ENCODE measurements at regions not wholly inside any gene's neighbourhood (a gene's known extent, or its start where the extent isn't known, plus 50 kb on each side); places are given as distances from the start of the nearest gene placed in this dataset.

- no peaks in the 10 kb centered on the region for H3K9me3 ChIP-seq
Observed at GRCh38 chr1:227374846-227375245, 56.6 kb upstream of the CDC42BPA start.

GRCh38 chr1:227372726-227373130 lies 54.4 kb upstream of the CDC42BPA start:
- Histone ChIP-seq H3K4me1 (peaks cover 0 to 39% (median 12%) of the 10 kb centered on the region in 4 donors), H3K27ac (no peak overlapping the region), H3K4me3 (no peak overlapping the region), H3K9me3 (no peaks in the 10 kb centered on the region), H3K36me3 (no peaks in the 10 kb centered on the region), H3K27me3 (no peaks in the 10 kb centered on the region)
- DNase-seq = peak in 1 of 2 donors; percentile 57
- no peak for TF ChIP-seq POLR2A (IDR thresholded peaks at IDR 0.05)
- peak in 1 of 3 donors; percentile 7 for TF ChIP-seq POLR2AphosphoS5 (IDR thresholded peaks at IDR 0.05)
- intact Hi-C loops (cut with DNase I; ENCODE audit: low total_unique reads) = no loop called here
- WGBS, 5 donors = 65 to 82% (median 77%) methylated on average over 1 of the region's 1 CpG

More at GRCh38 chr1:227374846-227375245, 56.6 kb upstream of the CDC42BPA start:
- Histone ChIP-seq H3K36me3 (no peaks in the 10 kb centered on the region), H3K4me3 (no peak overlapping the region), H3K4me1 (peaks cover 0 to 27% (median 12%) of the 10 kb centered on the region in 4 donors), H3K27me3 (no peaks in the 10 kb centered on the region), H3K27ac (no peak overlapping the region)
- WGBS, 5 donors = 70 to 81% (median 78%) methylated on average over 1 of the region's 1 CpG
- intact Hi-C loops (cut with DNase I; ENCODE audit: low total_unique reads) = no loop called here
- no peak for DNase-seq
- TF ChIP-seq CTCF (IDR thresholded peaks at IDR 0.05) (no peak), POLR2A (IDR thresholded peaks at IDR 0.05) (no peak), EP300 (IDR thresholded peaks at IDR 0.05) (no peak), POLR2AphosphoS5 (IDR thresholded peaks at IDR 0.05) (no peak)

GRCh38 chr1:227370533-227371254 lies 52.4 kb upstream of the CDC42BPA start:
- WGBS, 5 donors = 47 to 72% (median 58%) methylated on average over 8 to 10 of the region's 10 CpGs
- TF ChIP-seq EP300 (IDR thresholded peaks at IDR 0.05) (no peak), POLR2A (IDR thresholded peaks at IDR 0.05) (no peak), CTCF (IDR thresholded peaks at IDR 0.05) (no peak), POLR2AphosphoS5 (IDR thresholded peaks at IDR 0.05) (no peak)
- Histone ChIP-seq H3K4me3 (no peak overlapping the region), H3K4me1 (peaks cover 0 to 39% (median 12%) of the 10 kb centered on the region in 4 donors), H3K27ac (peak overlapping the region in 3 of 5 donors; percentile 25 to 54 (median 47)), H3K27me3 (no peaks in the 10 kb centered on the region), H3K36me3 (no peaks in the 10 kb centered on the region), H3K9me3 (no peaks in the 10 kb centered on the region)
- no peak for DNase-seq
- intact Hi-C loops (cut with DNase I; ENCODE audit: low total_unique reads) = no loop called here

GRCh38 chr1:227369102-227369760 lies 50.9 kb upstream of the CDC42BPA start:
- Histone ChIP-seq H3K9me3 (no peaks in the 10 kb centered on the region), H3K4me3 (no peak overlapping the region), H3K27ac (peak overlapping the region in 1 of 5 donors; percentile 16), H3K36me3 (no peaks in the 10 kb centered on the region), H3K27me3 (no peaks in the 10 kb centered on the region), H3K4me1 (peaks cover 0 to 39% (median 12%) of the 10 kb centered on the region in 4 donors)
- TF ChIP-seq POLR2AphosphoS5 (IDR thresholded peaks at IDR 0.05) = no peak
- TF ChIP-seq POLR2A (IDR thresholded peaks at IDR 0.05) = no peak
- TF ChIP-seq CTCF (IDR thresholded peaks at IDR 0.05) = no peak
- TF ChIP-seq EP300 (IDR thresholded peaks at IDR 0.05) = no peak
- peak in 1 of 2 donors; percentile 36 for DNase-seq
- intact Hi-C loops (cut with DNase I; ENCODE audit: low total_unique reads) = no loop called here
- WGBS, 5 donors = 33 to 52% (median 34%) methylated on average over 6 of the region's 6 CpGs

Small RNA genes lying in the stretch of these regions (small RNA-seq; reads per million reads assigned to genes)
- 0 reads per million in 4 donors for gene AL451054.2
- gene BTF3P9 = 0 reads per million in 4 donors

All from stomach (tissue), 8 donors.